Panc1 (cell line): ENCODE measurements at regions not wholly inside any gene's neighbourhood (a gene's known extent, or its start where the extent isn't known, plus 50 kb on each side); places are given as distances from the start of the nearest gene placed in this dataset.

ENCODE experiments used
- ATAC-seq: fragments of 200-7000 bp; cut with Tn5 transposase; 2 replicates; pipeline ENCODE4 v1.9.1; 2020; ENCODE audit warnings: mild to moderate bottlenecking, moderate library complexity
- BruUV-seq: library from RNA; stranded (reverse); fragments of 400-500 nt; replicated peaks from 2 replicates; lab custom pipeline; 2021; lab: Mats Ljungman, UMichigan
- CTCF ChIA-PET: fragments of 300-600 bp; sonication (Branson Sonifier 250); formaldehyde crosslinking; loops from one replicate; lab custom pipeline; 2022; ENCODE audit warnings: antibody characterized with exemption; lab: Charles Lee
- POLR2A ChIA-PET: fragments of 300-600 bp; sonication (Branson Sonifier 250); formaldehyde crosslinking; loops from one replicate; lab custom pipeline; 2022; ENCODE audit warnings: antibody characterized with exemption; lab: Charles Lee
- DNase-seq: peaks from one replicate; pipeline ENCODE4 v3.0.0-alpha.2; 2010; ENCODE audit warnings: low read depth, low spot score
- H3K27ac ChIP-seq: 2 replicates; pipeline ENCODE4 v1.5.1; 2011; ENCODE audit warnings: mild to moderate bottlenecking, low read length, inconsistent platforms
- H3K27me3 ChIP-seq: fragments of 200-500 bp; sonication (Bioruptor generic); 2 replicates; pipeline ENCODE4 v1.6.0; 2014; ENCODE audit warnings: low read length, inconsistent platforms; ENCODE audit not compliant: control insufficient read depth, insufficient read depth
- H3K36me3 ChIP-seq: fragments of 200-500 bp; sonication (Bioruptor generic); 2 replicates; pipeline ENCODE4 v1.5.1; 2014; ENCODE audit warnings: inconsistent platforms, mild to moderate bottlenecking, low read length, moderate library complexity; ENCODE audit not compliant: control insufficient read depth, insufficient read depth
- H3K4me1 ChIP-seq: 2 replicates; pipeline ENCODE4 v1.5.1; 2011; ENCODE audit warnings: inconsistent platforms, mild to moderate bottlenecking, low read length, moderate library complexity; ENCODE audit not compliant: control insufficient read depth, insufficient read depth
- H3K4me3 ChIP-seq, 2 experiments: 2 replicates each; pipeline ENCODE4 v1.5.1; 2011 to 2012; ENCODE audit warnings: low read depth in 2 of 2, low read length in 2 of 2, mild to moderate bottlenecking in 2 of 2, inconsistent platforms in 1 of 2, moderate library complexity in 1 of 2
- H3K9me3 ChIP-seq: fragments of 200-500 bp; sonication (Bioruptor generic); 2 replicates; pipeline ENCODE4 v1.5.1; 2014; ENCODE audit warnings: low read depth, mild to moderate bottlenecking, inconsistent platforms, low read length, moderate library complexity; ENCODE audit not compliant: control insufficient read depth, insufficient read depth
- POLR2AphosphoS5 ChIP-seq: IDR thresholded peaks from 2 replicates; pipeline ENCODE4 v1.6.1; 2012; ENCODE audit warnings: mild to moderate bottlenecking, low read depth, low read length, moderate library complexity
- SIN3A ChIP-seq: IDR thresholded peaks from 2 replicates; pipeline ENCODE4 v1.6.1; 2012; ENCODE audit warnings: low read depth, mild to moderate bottlenecking, low read length, moderate library complexity, borderline replicate concordance; ENCODE audit not compliant: insufficient read depth
- TCF7L2 ChIP-seq: IDR thresholded peaks from 2 replicates; pipeline ENCODE4 v1.6.1; 2011; ENCODE audit warnings: mild to moderate bottlenecking, low read depth, low read length, inconsistent platforms
- in situ Hi-C: cut with HindIII; loops from 2 replicates; pipeline ENCODE4 v1.10.0; 2016; ENCODE audit warnings: low sequenced_read_pairs, low pct_unique_long_range_greater_than_20kb
- intact Hi-C: fragments of 100-400 bp; cut with micrococcal nuclease; formaldehyde crosslinking; loops from one replicate; pipeline ENCODE4 v1.10.0; 2022; ENCODE audit not compliant: unreplicated experiment
- TF ChIP-seq, protein P1 (sequence below), 2 experiments: IDR thresholded peaks; 2 replicates each; pipeline ENCODE4 v1.6.1; 2011 to 2012; ENCODE audit warnings: low read depth in 2 of 2, control low read depth in 1 of 2, low read length in 1 of 2, mild to moderate bottlenecking in 1 of 2, moderate library complexity in 1 of 2; ENCODE audit not compliant: insufficient read depth in 1 of 2
- TF ChIP-seq, protein P2 (sequence below): fragments of 450-650 bp; IDR thresholded peaks from 2 replicates; pipeline ENCODE4 v1.5.1; 2017; ENCODE audit warnings: mild to moderate bottlenecking

DNA sequence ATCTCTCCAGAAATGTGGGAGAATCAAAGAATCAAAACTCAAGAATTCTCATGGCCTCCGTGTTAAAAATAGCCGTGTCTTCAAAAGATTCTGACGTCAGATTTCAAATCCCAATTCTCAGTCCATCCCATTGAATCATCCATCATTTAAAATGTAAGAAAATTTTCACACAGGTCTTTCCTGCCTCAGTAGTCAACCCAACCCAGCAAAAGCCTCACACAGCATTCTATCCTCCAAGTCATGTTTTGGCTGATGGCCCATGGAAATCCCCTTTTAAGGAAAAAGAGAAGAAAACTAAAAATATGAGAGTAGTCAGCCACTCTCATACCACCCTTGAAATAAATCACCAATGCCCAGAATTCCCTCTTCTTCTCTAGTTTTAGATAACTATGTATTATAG is 211.8 kb downstream of the C1D start:
- CTCF ChIA-PET: no interaction called here
- Histone ChIP-seq H3K27ac (no peak overlapping the region), H3K9me3 (no peaks in the 10 kb centered on the region), H3K27me3 (peaks cover 5% of the 10 kb centered on the region), H3K36me3 (no peaks in the 10 kb centered on the region), H3K4me3 (no peak overlapping the region), H3K4me1 (no peaks in the 10 kb centered on the region)
- ATAC-seq (no peak), DNase-seq (no peak)
- intact Hi-C loops (no loop called here), in situ Hi-C loops (no loop called here)
- POLR2A ChIA-PET: no interaction called here
- TF ChIP-seq, protein P1, sequence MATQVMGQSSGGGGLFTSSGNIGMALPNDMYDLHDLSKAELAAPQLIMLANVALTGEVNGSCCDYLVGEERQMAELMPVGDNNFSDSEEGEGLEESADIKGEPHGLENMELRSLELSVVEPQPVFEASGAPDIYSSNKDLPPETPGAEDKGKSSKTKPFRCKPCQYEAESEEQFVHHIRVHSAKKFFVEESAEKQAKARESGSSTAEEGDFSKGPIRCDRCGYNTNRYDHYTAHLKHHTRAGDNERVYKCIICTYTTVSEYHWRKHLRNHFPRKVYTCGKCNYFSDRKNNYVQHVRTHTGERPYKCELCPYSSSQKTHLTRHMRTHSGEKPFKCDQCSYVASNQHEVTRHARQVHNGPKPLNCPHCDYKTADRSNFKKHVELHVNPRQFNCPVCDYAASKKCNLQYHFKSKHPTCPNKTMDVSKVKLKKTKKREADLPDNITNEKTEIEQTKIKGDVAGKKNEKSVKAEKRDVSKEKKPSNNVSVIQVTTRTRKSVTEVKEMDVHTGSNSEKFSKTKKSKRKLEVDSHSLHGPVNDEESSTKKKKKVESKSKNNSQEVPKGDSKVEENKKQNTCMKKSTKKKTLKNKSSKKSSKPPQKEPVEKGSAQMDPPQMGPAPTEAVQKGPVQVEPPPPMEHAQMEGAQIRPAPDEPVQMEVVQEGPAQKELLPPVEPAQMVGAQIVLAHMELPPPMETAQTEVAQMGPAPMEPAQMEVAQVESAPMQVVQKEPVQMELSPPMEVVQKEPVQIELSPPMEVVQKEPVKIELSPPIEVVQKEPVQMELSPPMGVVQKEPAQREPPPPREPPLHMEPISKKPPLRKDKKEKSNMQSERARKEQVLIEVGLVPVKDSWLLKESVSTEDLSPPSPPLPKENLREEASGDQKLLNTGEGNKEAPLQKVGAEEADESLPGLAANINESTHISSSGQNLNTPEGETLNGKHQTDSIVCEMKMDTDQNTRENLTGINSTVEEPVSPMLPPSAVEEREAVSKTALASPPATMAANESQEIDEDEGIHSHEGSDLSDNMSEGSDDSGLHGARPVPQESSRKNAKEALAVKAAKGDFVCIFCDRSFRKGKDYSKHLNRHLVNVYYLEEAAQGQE (IDR thresholded peaks at IDR 0.05; ENCODE audit: insufficient read depth in 1 of 2, low read depth in 2 of 2, low read length in 1 of 2): no peak
- TF ChIP-seq, protein P2, sequence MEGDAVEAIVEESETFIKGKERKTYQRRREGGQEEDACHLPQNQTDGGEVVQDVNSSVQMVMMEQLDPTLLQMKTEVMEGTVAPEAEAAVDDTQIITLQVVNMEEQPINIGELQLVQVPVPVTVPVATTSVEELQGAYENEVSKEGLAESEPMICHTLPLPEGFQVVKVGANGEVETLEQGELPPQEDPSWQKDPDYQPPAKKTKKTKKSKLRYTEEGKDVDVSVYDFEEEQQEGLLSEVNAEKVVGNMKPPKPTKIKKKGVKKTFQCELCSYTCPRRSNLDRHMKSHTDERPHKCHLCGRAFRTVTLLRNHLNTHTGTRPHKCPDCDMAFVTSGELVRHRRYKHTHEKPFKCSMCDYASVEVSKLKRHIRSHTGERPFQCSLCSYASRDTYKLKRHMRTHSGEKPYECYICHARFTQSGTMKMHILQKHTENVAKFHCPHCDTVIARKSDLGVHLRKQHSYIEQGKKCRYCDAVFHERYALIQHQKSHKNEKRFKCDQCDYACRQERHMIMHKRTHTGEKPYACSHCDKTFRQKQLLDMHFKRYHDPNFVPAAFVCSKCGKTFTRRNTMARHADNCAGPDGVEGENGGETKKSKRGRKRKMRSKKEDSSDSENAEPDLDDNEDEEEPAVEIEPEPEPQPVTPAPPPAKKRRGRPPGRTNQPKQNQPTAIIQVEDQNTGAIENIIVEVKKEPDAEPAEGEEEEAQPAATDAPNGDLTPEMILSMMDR: no peak
- no peak for TF ChIP-seq SIN3A
- no peak for TF ChIP-seq POLR2AphosphoS5
- no peak for TF ChIP-seq TCF7L2
- no TSS peak for BruUV-seq

DNA sequence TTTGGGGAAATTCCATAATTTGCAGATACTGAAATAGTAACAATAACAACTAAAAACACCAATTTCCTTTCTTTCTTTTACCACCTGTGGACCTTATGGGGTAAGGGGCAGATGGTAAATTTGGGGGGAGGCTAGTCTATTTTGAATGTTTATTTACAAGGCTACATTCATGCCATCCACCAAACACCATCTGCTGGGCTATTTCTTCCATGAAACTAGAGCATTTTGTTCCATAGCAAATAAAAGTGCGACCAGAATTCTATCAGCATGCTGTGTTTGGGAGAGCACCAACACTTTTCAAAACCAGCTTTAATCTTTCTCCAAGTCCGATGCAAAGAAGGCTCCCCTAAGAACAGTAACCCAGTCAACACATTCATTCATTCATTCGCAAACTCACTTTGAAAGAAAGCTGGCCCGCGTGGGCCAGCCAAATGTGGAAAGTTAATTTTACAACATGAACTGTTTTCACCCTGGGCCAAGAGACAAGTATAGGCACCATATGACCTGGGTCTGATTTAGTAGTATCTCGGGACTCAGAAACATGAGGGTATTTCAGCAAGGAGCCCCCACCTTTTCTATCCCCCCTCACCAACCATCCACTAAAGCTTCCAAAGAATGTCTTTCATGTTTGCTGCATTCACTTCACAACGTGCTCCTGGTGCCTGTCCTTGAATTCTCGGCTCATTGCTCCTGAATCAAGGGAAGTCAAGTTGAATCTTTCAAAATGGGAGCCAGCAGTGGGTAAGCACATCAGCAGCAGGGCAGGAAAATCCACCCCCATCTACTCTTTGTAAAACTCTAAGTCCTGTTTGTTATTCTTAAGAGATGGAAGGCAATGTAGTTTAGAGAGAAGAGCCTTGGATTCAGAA is 210.6 kb downstream of the C1D start:
- H3K4me3 ChIP-seq: no peak overlapping the region
- ChIA-PET POLR2A (interaction anchor here (0.6 kb wide), 1 partner anchor 115 kb away, joined by 4 read pairs; no protein-coding TSS in a partner anchor), CTCF (no interaction called here)
- H3K27ac ChIP-seq: no peak overlapping the region
- H3K27me3 ChIP-seq: peaks cover 7% of the 10 kb centered on the region
- H3K9me3 ChIP-seq: no peaks in the 10 kb centered on the region
- BruUV-seq: no TSS peak
- in situ Hi-C loops (no loop called here), intact Hi-C loops (no loop called here)
- TF ChIP-seq, protein P2: no peak
- TF ChIP-seq POLR2AphosphoS5: no peak
- TF ChIP-seq, protein P1 (IDR thresholded peaks at IDR 0.05; ENCODE audit: insufficient read depth in 1 of 2, low read depth in 2 of 2, low read length in 1 of 2): no peak
- no peak for TF ChIP-seq SIN3A
- TF ChIP-seq TCF7L2: no peak
- no peaks in the 10 kb centered on the region for H3K4me1 ChIP-seq
- ATAC-seq (no peak), DNase-seq (no peak)
- H3K36me3 ChIP-seq: no peaks in the 10 kb centered on the region
